ENCODE measurements at regions not wholly inside any gene's neighbourhood (a gene's known extent, or its start where the extent isn't known, plus 50 kb on each side); places are given as distances from the start of the nearest gene placed in this dataset.

GRCh38 chr14:76669770-76670169 is 91.5 kb upstream of the VASH1 start:
- no peak for DNase-seq (ENCODE audit: low spot score in 2 of 2)
- peaks cover 4% of the 10 kb centered on the region for H3K27me3 ChIP-seq
- no peak overlapping the region for H3K4me3 ChIP-seq
- H3K9me3 ChIP-seq: peaks cover 3% of the 10 kb centered on the region
- H3K4me1 ChIP-seq: no peaks in the 10 kb centered on the region
- no peaks in the 10 kb centered on the region for H3K36me3 ChIP-seq
- H3K27ac ChIP-seq: no peak overlapping the region
- TF ChIP-seq CTCF (IDR thresholded peaks at IDR 0.05) (no peak), EP300 (IDR thresholded peaks at IDR 0.05) (no peak), POLR2AphosphoS5 (IDR thresholded peaks at IDR 0.05) (no peak), POLR2A (IDR thresholded peaks at IDR 0.05) (no peak)

GRCh38 chr14:76672123-76672522 is 89.1 kb upstream of the VASH1 start:
- H3K9me3 ChIP-seq: peaks cover 3% of the 10 kb centered on the region
- DNase-seq (ENCODE audit: low spot score in 2 of 2): no peak
- H3K36me3 ChIP-seq: no peaks in the 10 kb centered on the region
- no peak for TF ChIP-seq POLR2A (IDR thresholded peaks at IDR 0.05)
- TF ChIP-seq POLR2AphosphoS5 (IDR thresholded peaks at IDR 0.05): no peak
- no peak for TF ChIP-seq CTCF (IDR thresholded peaks at IDR 0.05)
- no peak for TF ChIP-seq EP300 (IDR thresholded peaks at IDR 0.05)
- WGBS: 87% methylated on average over 3 of the region's 3 CpGs
- H3K27ac ChIP-seq: no peak overlapping the region
- no peaks in the 10 kb centered on the region for H3K4me1 ChIP-seq
- H3K27me3 ChIP-seq: peaks cover 4% of the 10 kb centered on the region
- H3K4me3 ChIP-seq: no peak overlapping the region

GRCh38 chr14:76673261-76673660 is 88.0 kb upstream of the VASH1 start:
- no peaks in the 10 kb centered on the region for H3K36me3 ChIP-seq
- 88% methylated on average over 3 of the region's 3 CpGs for WGBS
- peaks cover 4% of the 10 kb centered on the region for H3K27me3 ChIP-seq
- no peaks in the 10 kb centered on the region for H3K4me1 ChIP-seq
- peaks cover 3% of the 10 kb centered on the region for H3K9me3 ChIP-seq
- no peak for TF ChIP-seq CTCF (IDR thresholded peaks at IDR 0.05)
- TF ChIP-seq POLR2AphosphoS5 (IDR thresholded peaks at IDR 0.05): no peak
- no peak for TF ChIP-seq POLR2A (IDR thresholded peaks at IDR 0.05)
- TF ChIP-seq EP300 (IDR thresholded peaks at IDR 0.05): no peak
- no peak overlapping the region for H3K4me3 ChIP-seq
- no peak for DNase-seq (ENCODE audit: low spot score in 2 of 2)
- H3K27ac ChIP-seq: no peak overlapping the region

GRCh38 chr14:76675046-76675445 is 86.2 kb upstream of the VASH1 start:
- DNase-seq (ENCODE audit: low spot score in 2 of 2): no peak
- no peak for TF ChIP-seq POLR2A (IDR thresholded peaks at IDR 0.05)
- TF ChIP-seq CTCF (IDR thresholded peaks at IDR 0.05): no peak
- TF ChIP-seq EP300 (IDR thresholded peaks at IDR 0.05): no peak
- TF ChIP-seq POLR2AphosphoS5 (IDR thresholded peaks at IDR 0.05): no peak
- Histone ChIP-seq H3K9me3 (no peaks in the 10 kb centered on the region), H3K27ac (no peak overlapping the region), H3K4me3 (no peak overlapping the region), H3K36me3 (no peaks in the 10 kb centered on the region), H3K4me1 (no peaks in the 10 kb centered on the region), H3K27me3 (peaks cover 4% of the 10 kb centered on the region)
- WGBS: 84% methylated on average over 11 of the region's 11 CpGs

- no peak for TF ChIP-seq POLR2AphosphoS5 (IDR thresholded peaks at IDR 0.05)
- no peak for TF ChIP-seq POLR2A (IDR thresholded peaks at IDR 0.05)
- no peak for TF ChIP-seq EP300 (IDR thresholded peaks at IDR 0.05)
- no peak for TF ChIP-seq CTCF (IDR thresholded peaks at IDR 0.05)
- no peak for DNase-seq (ENCODE audit: low spot score in 2 of 2)
- WGBS: 66% methylated on average over 5 of the region's 5 CpGs
- H3K36me3 ChIP-seq: no peaks in the 10 kb centered on the region
- peaks cover 4% of the 10 kb centered on the region for H3K27me3 ChIP-seq
- no peak overlapping the region for H3K27ac ChIP-seq
- H3K9me3 ChIP-seq: peaks cover 5% of the 10 kb centered on the region
- H3K4me3 ChIP-seq: no peak overlapping the region
- H3K4me1 ChIP-seq: no peaks in the 10 kb centered on the region
These were observed 84.7 kb upstream of the VASH1 start for GRCh38 chr14:76676539-76676938.

Measured in suprapubic skin (tissue), 4 donors.